GM12891 (cell line): ENCODE measurements at regions not wholly inside any gene's neighbourhood (a gene's known extent, or its start where the extent isn't known, plus 50 kb on each side); places are given as distances from the start of the nearest gene placed in this dataset.

Experiments
- PAX5 ChIP-seq: IDR thresholded peaks from 2 replicates; pipeline ENCODE4 v1.6.1; 2011; ENCODE audit warnings: low read length, moderate library complexity, mild to moderate bottlenecking; ENCODE audit not compliant: insufficient read depth, severe bottlenecking
- POLR2A ChIP-seq: IDR thresholded peaks from 2 replicates; pipeline ENCODE4 v1.6.1; 2011; ENCODE audit warnings: low read depth, low read length, control low read depth
- POLR2AphosphoS5 ChIP-seq: IDR thresholded peaks from 2 replicates; pipeline ENCODE4 v1.6.1; 2011; ENCODE audit warnings: low read depth, low read length, control low read depth
- SPI1 ChIP-seq: IDR thresholded peaks from 2 replicates; pipeline ENCODE4 v1.6.1; 2011; ENCODE audit warnings: low read depth, low read length, control low read depth
- TAF1 ChIP-seq: IDR thresholded peaks from 2 replicates; pipeline ENCODE4 v1.6.1; 2011; ENCODE audit warnings: low read depth, low read length, control low read depth

- no peak for TF ChIP-seq POLR2AphosphoS5
- TF ChIP-seq POLR2A = no peak
- TF ChIP-seq SPI1 = no peak
- no peak for TF ChIP-seq TAF1
- TF ChIP-seq PAX5 = no peak
Measured at GRCh38 chr1:37338658-37339057, 135.7 kb upstream of the ZC3H12A start.
